NCI-H2196 (cell line): ENCODE measurements at regions not wholly inside any gene's neighbourhood (a gene's known extent, or its start where the extent isn't known, plus 50 kb on each side); places are given as distances from the start of the nearest gene placed in this dataset.
"Not testable (repeated sequence)": the region's sequence is repeated elsewhere in the genome, so short reads cannot be mapped to it uniquely, and the experiment has no call there.

Experiments used
- DNase-seq: peaks from one replicate; lab custom pipeline; 2025; ENCODE audit not compliant: unreplicated experiment; lab: John Stamatoyannopoulos, UW

GRCh38 chr5:100249211-100249883, 285.8 kb upstream of the FAM174A start:
- no peak for DNase-seq

- DNase-seq = no peak
These were observed 302.4 kb upstream of the FAM174A start for GRCh38 chr5:100232736-100233135.

GRCh38 chr5:100188778-100189177, 346.4 kb upstream of the FAM174A start:
- DNase-seq = no peak

- no peak for DNase-seq
These were observed 346.8 kb upstream of the FAM174A start for GRCh38 chr5:100188339-100188738.

GRCh38 chr5:100186181-100186580, 349.0 kb upstream of the FAM174A start:
- DNase-seq = no peak

DNA sequence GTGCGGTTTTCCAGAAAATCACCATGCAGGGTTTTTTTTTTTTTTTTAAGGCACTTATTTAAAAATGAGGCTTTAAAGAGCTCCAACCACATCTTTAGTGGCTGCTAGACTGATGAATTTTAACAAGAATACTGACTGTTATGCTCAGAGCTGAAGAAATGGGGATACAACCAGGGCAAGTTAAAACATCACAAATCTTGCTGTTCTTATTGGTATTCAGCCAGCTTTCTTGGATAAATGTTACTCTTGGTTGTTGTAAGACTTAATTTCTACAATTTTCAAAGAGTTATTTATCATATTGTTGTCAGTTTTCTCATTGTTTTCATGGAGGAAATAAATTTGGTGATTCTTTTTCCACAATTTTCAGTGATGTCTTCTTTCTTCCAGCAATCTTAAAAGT, 352.8 kb upstream of the FAM174A start:
- no peak for DNase-seq

DNA sequence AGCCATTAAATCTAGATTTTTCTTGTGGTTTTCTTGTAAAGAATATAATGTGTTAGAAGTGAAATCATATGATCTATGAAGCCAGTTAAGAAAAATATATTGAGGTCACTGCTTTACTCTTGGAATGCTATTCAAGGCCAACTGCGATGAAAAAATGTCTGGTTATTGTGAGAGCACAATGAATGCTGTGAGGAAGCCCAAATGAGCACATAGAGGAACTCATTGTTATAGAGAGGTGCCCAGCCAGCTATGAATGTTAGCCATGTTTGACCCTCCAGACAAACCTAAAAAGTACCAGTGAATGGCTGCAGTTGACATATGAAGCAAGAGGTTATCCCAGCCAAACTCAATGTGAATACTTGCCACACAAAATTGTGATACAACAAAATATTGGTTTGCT, 359.8 kb upstream of the FAM174A start:
- no peak for DNase-seq

GRCh38 chr5:100165309-100165708, 369.9 kb upstream of the FAM174A start:
- DNase-seq = no peak

DNA sequence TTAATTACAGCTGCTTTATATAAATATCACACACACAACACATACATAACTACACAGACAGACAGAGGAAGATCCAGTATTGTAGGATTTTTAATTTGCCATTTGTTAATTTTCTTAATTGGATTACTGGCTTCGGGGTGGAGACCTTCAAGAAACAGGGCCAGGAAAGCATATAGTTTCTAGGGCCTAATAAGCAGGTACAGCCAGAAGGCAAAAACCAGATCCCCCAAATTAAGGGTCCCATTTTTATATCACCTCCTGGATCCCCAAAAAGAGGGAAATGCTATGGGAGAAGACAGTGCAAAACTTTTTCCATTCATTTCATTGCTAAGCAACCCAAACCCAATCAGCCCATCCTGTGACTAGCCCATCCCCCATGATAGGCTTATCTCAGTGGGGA, 373.3 kb upstream of the FAM174A start:
- no peak for DNase-seq

DNA sequence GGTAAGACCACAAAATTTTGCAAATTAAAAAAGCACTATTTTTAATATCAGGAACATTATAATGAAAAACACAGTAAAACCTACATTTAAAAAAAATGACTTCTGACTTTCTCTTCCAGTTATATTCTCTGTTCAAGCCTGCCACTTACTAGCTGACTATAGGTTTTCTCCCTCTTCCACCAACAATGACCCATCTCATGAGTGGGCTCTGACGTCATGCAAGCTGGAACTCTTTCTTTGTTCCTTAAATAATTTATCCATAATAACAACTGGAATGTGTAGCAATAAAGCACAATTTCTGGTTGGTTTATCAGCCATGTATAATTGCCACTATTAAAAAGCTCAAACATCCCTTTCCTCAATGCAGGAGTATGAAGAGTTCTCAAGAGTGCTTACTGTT, 378.1 kb upstream of the FAM174A start:
- no peak for DNase-seq

- DNase-seq = no peak
These were observed 386.9 kb upstream of the FAM174A start for GRCh38 chr5:100148239-100148638.

- no peak for DNase-seq
These were observed 392.6 kb upstream of the FAM174A start for GRCh38 chr5:100142607-100143006.

DNA sequence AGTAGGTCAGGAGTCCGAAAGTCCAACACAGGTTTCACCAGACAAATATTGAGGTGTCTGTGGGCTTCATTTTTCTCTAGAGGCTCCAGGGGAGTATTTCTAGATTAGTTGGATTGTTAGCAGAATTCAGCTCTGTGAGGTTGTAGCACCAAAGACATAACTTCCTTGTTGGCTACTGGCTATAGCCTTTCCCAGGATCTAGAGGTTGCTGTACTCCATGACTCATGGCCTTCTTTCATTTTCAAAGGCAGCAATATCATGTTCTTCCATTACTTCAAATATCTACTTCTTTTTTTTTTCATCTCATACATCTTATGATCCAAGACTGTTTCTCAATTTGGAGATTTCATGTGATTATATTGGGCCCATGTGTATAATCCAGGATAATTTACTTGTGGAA, 404.0 kb upstream of the FAM174A start:
- no peak for DNase-seq

- DNase-seq = no peak
These were observed 404.9 kb upstream of the FAM174A start for GRCh38 chr5:100130307-100130706.

GRCh38 chr5:100119903-100120302, 415.3 kb upstream of the FAM174A start:
- DNase-seq = no peak

DNA sequence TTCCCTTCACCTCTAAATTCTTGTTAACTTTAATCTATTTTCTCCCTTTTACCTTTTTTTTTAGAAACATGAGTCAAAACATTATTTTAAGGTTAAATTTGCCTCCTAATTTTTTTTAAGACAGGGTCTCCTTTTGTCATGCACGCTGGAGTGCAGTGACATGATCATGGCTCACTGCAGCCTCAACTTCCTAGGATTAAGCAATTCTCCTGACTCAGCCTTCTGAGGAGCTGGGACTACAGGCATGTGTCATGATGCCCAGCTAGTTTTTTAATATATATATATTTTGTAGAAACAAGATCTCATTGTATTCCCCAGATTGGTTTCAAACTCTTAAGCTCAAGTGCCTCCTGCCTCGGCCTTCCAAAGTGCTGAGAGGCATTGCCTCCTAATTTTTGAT, 424.7 kb upstream of the FAM174A start:
- no peak for DNase-seq

- no peak for DNase-seq
These were observed 426.3 kb upstream of the FAM174A start for GRCh38 chr5:100108883-100109282.

- not testable (repeated sequence) for DNase-seq
These were observed 431.5 kb upstream of the FAM174A start for GRCh38 chr5:100103592-100104119.

DNA sequence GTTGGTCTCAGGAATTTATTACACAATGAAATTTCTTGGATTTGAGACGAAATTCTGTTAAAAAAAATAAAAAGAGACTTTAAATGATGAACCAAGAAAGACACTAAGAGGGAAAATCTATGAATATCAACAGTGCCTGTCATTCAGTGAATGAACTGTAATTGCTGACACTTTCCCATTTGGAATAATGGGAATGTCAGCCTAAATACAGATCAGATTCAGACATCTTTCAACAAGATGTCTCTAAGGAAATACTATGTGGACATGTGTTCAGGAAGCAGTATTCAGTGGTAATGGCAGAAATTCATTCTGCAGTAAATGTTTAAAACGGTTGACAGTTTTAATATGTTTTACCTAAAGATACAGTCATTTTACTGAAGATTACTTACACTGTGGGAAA, 433.7 kb upstream of the FAM174A start:
- DNase-seq = not testable (repeated sequence)

GRCh38 chr5:100096328-100096727, 438.8 kb upstream of the FAM174A start:
- DNase-seq = not testable (repeated sequence)

DNA sequence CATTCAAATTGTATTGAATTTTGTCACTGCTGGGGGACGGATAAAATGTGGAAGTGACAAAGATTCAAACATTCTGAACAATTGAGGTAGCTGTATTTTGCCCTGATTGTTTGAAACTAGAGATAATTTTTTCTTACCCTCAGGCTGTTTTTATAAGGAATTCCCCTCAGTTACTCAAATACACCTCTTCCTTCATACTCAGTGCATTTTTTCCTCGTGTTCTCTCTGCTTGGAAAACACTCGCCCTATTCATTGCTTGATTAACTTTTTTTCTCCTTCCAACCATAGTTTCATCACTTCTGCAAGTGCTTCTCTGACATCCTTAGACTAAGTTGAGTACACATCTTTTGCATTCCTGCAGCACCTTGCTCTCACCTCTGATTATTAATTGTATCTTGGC, 454.5 kb upstream of the FAM174A start:
- not testable (repeated sequence) for DNase-seq

DNA sequence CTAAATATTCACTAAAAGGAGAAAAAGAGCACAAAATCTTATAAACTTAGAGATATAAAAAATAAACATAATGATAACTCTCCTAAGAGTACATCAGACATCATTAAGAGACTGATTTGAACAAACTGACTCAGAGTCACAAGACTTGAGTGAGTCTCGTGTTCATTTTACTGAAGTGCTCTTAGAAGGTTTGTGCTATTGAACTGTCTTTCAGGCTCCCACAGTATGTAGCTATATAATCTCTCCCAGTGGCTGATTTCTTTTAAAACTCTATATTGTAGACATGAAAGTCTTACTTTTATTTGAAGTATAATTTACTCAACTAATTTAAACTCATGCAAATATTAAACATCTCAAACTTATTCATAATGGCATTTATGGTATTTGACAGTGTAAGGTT, 456.0 kb upstream of the FAM174A start:
- not testable (repeated sequence) for DNase-seq

- DNase-seq = not testable (repeated sequence)
These were observed 469.2 kb upstream of the FAM174A start for GRCh38 chr5:100066020-100066419.
